H9 (cell line): ENCODE measurements at regions not wholly inside any gene's neighbourhood (a gene's known extent, or its start where the extent isn't known, plus 50 kb on each side); places are given as distances from the start of the nearest gene placed in this dataset.

Experiments used
- DNase-seq: peaks from one replicate; pipeline ENCODE4 v3.0.0-alpha.2; 2017
- H2AFZ ChIP-seq: one replicate; pipeline ENCODE4 v1.6.1; 2013; ENCODE audit warnings: mild to moderate bottlenecking, low read length, control low read depth, moderate library complexity
- H2AK5ac ChIP-seq: 2 replicates; pipeline ENCODE4 v1.6.1; 2013; ENCODE audit warnings: low read length, control low read depth, mixed read lengths; ENCODE audit not compliant: insufficient read length
- H2BK120ac ChIP-seq: one replicate; pipeline ENCODE4 v1.6.1; 2013; ENCODE audit warnings: low read depth, mild to moderate bottlenecking, low read length, control low read depth, inconsistent platforms; ENCODE audit not compliant: poor library complexity, severe bottlenecking
- H2BK12ac ChIP-seq: 2 replicates; pipeline ENCODE4 v1.6.1; 2013; ENCODE audit warnings: low read length, control low read depth, mixed read lengths, low read depth; ENCODE audit not compliant: insufficient read length
- H2BK15ac ChIP-seq: 2 replicates; pipeline ENCODE4 v1.6.1; 2013; ENCODE audit warnings: low read depth, low read length, control low read depth
- H2BK20ac ChIP-seq: one replicate; pipeline ENCODE4 v1.6.1; 2013; ENCODE audit warnings: low read depth, mild to moderate bottlenecking, low read length, control low read depth, inconsistent platforms; ENCODE audit not compliant: poor library complexity, severe bottlenecking
- H2BK5ac ChIP-seq: 2 replicates; pipeline ENCODE4 v1.6.1; 2013; ENCODE audit warnings: low read length, control low read depth, mixed read lengths; ENCODE audit not compliant: insufficient read length
- H3K14ac ChIP-seq: 2 replicates; pipeline ENCODE4 v1.6.1; 2013; ENCODE audit warnings: low read length, control low read depth; ENCODE audit not compliant: insufficient read depth
- H3K18ac ChIP-seq: 2 replicates; pipeline ENCODE4 v1.6.1; 2013; ENCODE audit warnings: low read depth, mild to moderate bottlenecking, mixed read lengths, low read length, control low read depth; ENCODE audit not compliant: insufficient read length
- H3K23ac ChIP-seq: 2 replicates; pipeline ENCODE4 v1.6.1; 2013; ENCODE audit warnings: low read length, control low read depth, mixed read lengths, low read depth; ENCODE audit not compliant: insufficient read length
- H3K23me2 ChIP-seq: 2 replicates; pipeline ENCODE4 v1.6.1; 2013; ENCODE audit warnings: low read depth, mild to moderate bottlenecking, mixed read lengths, low read length, control low read depth; ENCODE audit not compliant: insufficient read length, poor library complexity, severe bottlenecking
- H3K27ac ChIP-seq: 2 replicates; pipeline ENCODE4 v1.5.1; 2013; ENCODE audit warnings: low read length, control low read depth, mixed read lengths, low read depth; ENCODE audit not compliant: insufficient read length
- H3K27me3 ChIP-seq: 2 replicates; pipeline ENCODE4 v1.6.1; 2013; ENCODE audit warnings: low read length, control low read depth, inconsistent platforms; ENCODE audit not compliant: insufficient read depth
- H3K4ac ChIP-seq: 2 replicates; pipeline ENCODE4 v1.6.1; 2013; ENCODE audit warnings: low read depth, mild to moderate bottlenecking, control low read depth, inconsistent platforms, low read length, moderate library complexity
- H3K4me1 ChIP-seq: 2 replicates; pipeline ENCODE4 v1.6.1; 2013; ENCODE audit warnings: low read length, control low read depth, inconsistent platforms; ENCODE audit not compliant: insufficient read depth
- H3K4me2 ChIP-seq: 2 replicates; pipeline ENCODE4 v1.6.1; 2013; ENCODE audit warnings: low read length, control low read depth, mixed read lengths; ENCODE audit not compliant: insufficient read length, insufficient read depth
- H3K56ac ChIP-seq: 2 replicates; pipeline ENCODE4 v1.6.1; 2013; ENCODE audit warnings: low read depth, mild to moderate bottlenecking, mixed read lengths, low read length, control low read depth; ENCODE audit not compliant: insufficient read length
- H3K79me1 ChIP-seq: 2 replicates; pipeline ENCODE4 v1.6.1; 2013; ENCODE audit warnings: low read depth, mild to moderate bottlenecking, moderate library complexity, low read length, control low read depth, inconsistent platforms; ENCODE audit not compliant: insufficient read depth, poor library complexity, severe bottlenecking
- H3K79me2 ChIP-seq: 2 replicates; pipeline ENCODE4 v1.6.1; 2013; ENCODE audit warnings: low read length, control low read depth, inconsistent platforms; ENCODE audit not compliant: insufficient read depth
- H3K9ac ChIP-seq: 2 replicates; pipeline ENCODE4 v1.6.1; 2013; ENCODE audit warnings: low read length, control low read depth, mixed read lengths; ENCODE audit not compliant: insufficient read length; ENCODE audit errors: extremely low read depth
- H3K9me3 ChIP-seq: one replicate; pipeline ENCODE4 v1.6.1; 2013; ENCODE audit warnings: low read depth, low read length, inconsistent platforms; ENCODE audit not compliant: control insufficient read depth
- H3T11ph ChIP-seq: one replicate; pipeline ENCODE4 v1.6.1; 2013; ENCODE audit warnings: mild to moderate bottlenecking, low read length, control low read depth, inconsistent platforms
- H4K20me1 ChIP-seq: one replicate; pipeline ENCODE4 v1.6.1; 2013; ENCODE audit not compliant: control insufficient read depth, insufficient read length, insufficient read depth
- H4K5ac ChIP-seq: 2 replicates; pipeline ENCODE4 v1.6.1; 2013; ENCODE audit warnings: low read depth, mild to moderate bottlenecking, mixed read lengths, low read length, control low read depth; ENCODE audit not compliant: insufficient read length
- H4K8ac ChIP-seq: replicated peaks from 2 replicates; pipeline ENCODE4 v1.6.1; 2013; ENCODE audit warnings: low read length, control low read depth, mixed read lengths, low read depth; ENCODE audit not compliant: insufficient read length
- H4K91ac ChIP-seq: 2 replicates; pipeline ENCODE4 v1.6.1; 2013; ENCODE audit warnings: low read depth, mild to moderate bottlenecking, moderate library complexity, mixed read lengths, low read length, control low read depth; ENCODE audit not compliant: insufficient read length
- H3K27ac Mint-ChIP-seq, 3 experiments: 2 replicates in 2 of 3; 3 replicates in 1 of 3; pipeline ENCODE4 v1.8.0; 2020 to 2021; ENCODE audit warnings: mixed read lengths in 3 of 3, mild to moderate bottlenecking in 1 of 3, moderate library complexity in 1 of 3
- H3K27me3 Mint-ChIP-seq: 2 replicates; pipeline ENCODE4 v1.8.0; 2021; ENCODE audit warnings: low read depth, mild to moderate bottlenecking, moderate library complexity, mixed read lengths
- H3K36me3 Mint-ChIP-seq, 3 experiments: 2 replicates in 2 of 3; 3 replicates in 1 of 3; pipeline ENCODE4 v1.8.0; 2020 to 2021; ENCODE audit warnings: low read depth in 3 of 3, mixed read lengths in 3 of 3; ENCODE audit not compliant: insufficient read depth in 1 of 3
- H3K4me1 Mint-ChIP-seq, 2 experiments: 2 replicates each; pipeline ENCODE4 v1.8.0; 2020; ENCODE audit warnings: mixed read lengths in 2 of 2
- H3K4me3 Mint-ChIP-seq, 2 experiments: 2 replicates in 1 of 2; 3 replicates in 1 of 2; pipeline ENCODE4 v1.8.0; 2020 to 2021; ENCODE audit warnings: mild to moderate bottlenecking in 2 of 2, mixed read lengths in 2 of 2, moderate library complexity in 1 of 2
- H3K9me3 Mint-ChIP-seq, 2 experiments: 2 replicates in 1 of 2; 3 replicates in 1 of 2; pipeline ENCODE4 v1.8.0; 2020; ENCODE audit warnings: mild to moderate bottlenecking in 2 of 2, mixed read lengths in 2 of 2, moderate library complexity in 1 of 2
- CTCF ChIP-seq: fragments of 200-600 bp; sonication (generic); conservative IDR thresholded peaks from 3 replicates; pipeline ENCODE4 v1.8.0; 2021; ENCODE audit warnings: antibody characterized with exemption, mild to moderate bottlenecking

GRCh38 chr3:30146978-30147377 lies 459.4 kb upstream of the TGFBR2 start:
- Histone ChIP-seq H4K20me1 (no peaks in the 10 kb centered on the region), H3K79me1 (no peaks in the 10 kb centered on the region), H2AK5ac (no peak overlapping the region), H3K9ac (no peak overlapping the region), H2BK120ac (no peak overlapping the region), H3K27ac (no peak overlapping the region), H2BK20ac (no peak overlapping the region), H2BK15ac (no peak overlapping the region), H3K27me3 (no peaks in the 10 kb centered on the region), H4K5ac (no peak overlapping the region), H3K4ac (no peak overlapping the region), H3T11ph (no peak overlapping the region), H4K91ac (no peak overlapping the region), H3K56ac (no peak overlapping the region), H3K14ac (no peak overlapping the region), H4K8ac (no peak overlapping the region), H3K79me2 (no peaks in the 10 kb centered on the region), H3K9me3 (no peaks in the 10 kb centered on the region), H3K23ac (no peak overlapping the region), H2AFZ (no peak overlapping the region), H3K18ac (no peak overlapping the region), H2BK12ac (no peak overlapping the region), H3K23me2 (no peaks in the 10 kb centered on the region), H2BK5ac (no peak overlapping the region), H3K4me1 (no peaks in the 10 kb centered on the region), H3K4me2 (no peak overlapping the region)
- no peaks in the 10 kb centered on the region for H3K27me3 Mint-ChIP-seq
- TF ChIP-seq CTCF: no peak
- H3K4me3 Mint-ChIP-seq: no peak overlapping the region
- H3K4me1 Mint-ChIP-seq: peaks cover 6 to 7% of the 10 kb centered on the region in 2 experiments
- peaks cover 0 to 5% (median 0%) of the 10 kb centered on the region in 3 experiments; a peak in 2 of 7 replicates for H3K36me3 Mint-ChIP-seq
- H3K9me3 Mint-ChIP-seq: peaks cover 0 to 2% of the 10 kb centered on the region in 2 experiments; a peak in 1 of 5 replicates
- DNase-seq: no peak
- H3K27ac Mint-ChIP-seq: no peak overlapping the region
